ENCODE measurements at regions not wholly inside any gene's neighbourhood (a gene's known extent, or its start where the extent isn't known, plus 50 kb on each side); places are given as distances from the start of the nearest gene placed in this dataset.

DNA sequence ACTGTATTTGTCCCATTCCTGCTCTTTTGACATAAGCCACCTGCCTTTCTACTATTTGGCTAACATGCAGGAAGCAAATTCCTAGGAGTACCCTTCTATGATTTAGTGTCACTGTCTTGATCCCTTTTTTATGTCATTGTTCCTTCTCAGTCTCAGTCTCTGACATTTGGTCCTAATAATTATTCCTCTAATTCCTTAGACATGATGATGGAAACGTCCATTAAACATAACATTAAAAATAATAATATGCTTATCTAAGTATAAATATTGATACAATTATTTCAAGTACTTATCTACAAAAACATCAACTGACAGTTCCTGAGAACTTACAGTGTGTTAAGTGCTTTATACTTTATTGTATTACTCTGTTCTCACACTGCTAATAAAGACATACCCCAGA lies 857.0 kb upstream of the LCORL start:
- Histone ChIP-seq H2BK120ac (ENCODE audit: low read depth, low read length, poor library complexity, severe bottlenecking) (no peak overlapping the region), H3K79me1 (ENCODE audit: insufficient read depth, low read depth, low read length, poor library complexity, severe bottlenecking) (no peaks in the 10 kb centered on the region), H4K5ac (ENCODE audit: insufficient read length, low read depth, low read length) (no peak overlapping the region), H3K56ac (ENCODE audit: insufficient read length, low read depth, low read length) (no peak overlapping the region), H3K27me3 (ENCODE audit: insufficient read depth, low read length) (no peaks in the 10 kb centered on the region), H3K79me2 (ENCODE audit: insufficient read depth, low read length) (no peaks in the 10 kb centered on the region), H2AK5ac (ENCODE audit: insufficient read length, low read length) (no peak overlapping the region), H2BK15ac (ENCODE audit: low read depth, low read length) (no peak overlapping the region), H3K18ac (ENCODE audit: insufficient read length, low read depth, low read length) (no peak overlapping the region), H3K4me2 (ENCODE audit: insufficient read depth, insufficient read length, low read length) (no peak overlapping the region), H2BK20ac (ENCODE audit: low read depth, low read length, poor library complexity, severe bottlenecking) (no peak overlapping the region), H3K9ac (ENCODE audit: extremely low read depth, insufficient read length, low read length) (no peak overlapping the region), H3K23me2 (ENCODE audit: insufficient read length, low read depth, low read length, poor library complexity, severe bottlenecking) (no peaks in the 10 kb centered on the region), H2BK12ac (ENCODE audit: insufficient read length, low read depth, low read length) (no peak overlapping the region), H3K4ac (ENCODE audit: low read depth, low read length) (no peak overlapping the region), H2BK5ac (ENCODE audit: insufficient read length, low read length) (no peak overlapping the region), H2AFZ (ENCODE audit: low read length) (no peak overlapping the region), H3K4me1 (ENCODE audit: insufficient read depth, low read length) (no peaks in the 10 kb centered on the region), H3K9me3 (ENCODE audit: control insufficient read depth, low read depth, low read length) (no peaks in the 10 kb centered on the region), H3K23ac (ENCODE audit: insufficient read length, low read depth, low read length) (no peak overlapping the region), H4K20me1 (ENCODE audit: control insufficient read depth, insufficient read depth, insufficient read length) (no peaks in the 10 kb centered on the region), H3T11ph (ENCODE audit: low read length) (no peak overlapping the region), H3K27ac (ENCODE audit: insufficient read length, low read depth, low read length) (no peak overlapping the region), H3K14ac (ENCODE audit: insufficient read depth, low read length) (no peak overlapping the region), H4K8ac (replicated peaks; ENCODE audit: insufficient read length, low read depth, low read length) (no peak overlapping the region), H4K91ac (ENCODE audit: insufficient read length, low read depth, low read length) (no peak overlapping the region)
- Mint-ChIP-seq H3K4me1 (peaks cover 6 to 8% of the 10 kb centered on the region in 2 experiments; a peak in 3 of 4 replicates), H3K27me3 (ENCODE audit: low read depth) (no peaks in the 10 kb centered on the region), H3K4me3 (no peak overlapping the region), H3K27ac (no peak overlapping the region), H3K36me3 (ENCODE audit: insufficient read depth in 1 of 3, low read depth in 3 of 3) (peaks cover 0 to 12% (median 10%) of the 10 kb centered on the region in 3 experiments; a peak in 5 of 7 replicates), H3K9me3 (peaks cover 9 to 22% of the 10 kb centered on the region in 2 experiments)
- TF ChIP-seq, protein P1, sequence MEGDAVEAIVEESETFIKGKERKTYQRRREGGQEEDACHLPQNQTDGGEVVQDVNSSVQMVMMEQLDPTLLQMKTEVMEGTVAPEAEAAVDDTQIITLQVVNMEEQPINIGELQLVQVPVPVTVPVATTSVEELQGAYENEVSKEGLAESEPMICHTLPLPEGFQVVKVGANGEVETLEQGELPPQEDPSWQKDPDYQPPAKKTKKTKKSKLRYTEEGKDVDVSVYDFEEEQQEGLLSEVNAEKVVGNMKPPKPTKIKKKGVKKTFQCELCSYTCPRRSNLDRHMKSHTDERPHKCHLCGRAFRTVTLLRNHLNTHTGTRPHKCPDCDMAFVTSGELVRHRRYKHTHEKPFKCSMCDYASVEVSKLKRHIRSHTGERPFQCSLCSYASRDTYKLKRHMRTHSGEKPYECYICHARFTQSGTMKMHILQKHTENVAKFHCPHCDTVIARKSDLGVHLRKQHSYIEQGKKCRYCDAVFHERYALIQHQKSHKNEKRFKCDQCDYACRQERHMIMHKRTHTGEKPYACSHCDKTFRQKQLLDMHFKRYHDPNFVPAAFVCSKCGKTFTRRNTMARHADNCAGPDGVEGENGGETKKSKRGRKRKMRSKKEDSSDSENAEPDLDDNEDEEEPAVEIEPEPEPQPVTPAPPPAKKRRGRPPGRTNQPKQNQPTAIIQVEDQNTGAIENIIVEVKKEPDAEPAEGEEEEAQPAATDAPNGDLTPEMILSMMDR (conservative IDR thresholded peaks at IDR 0.05): no peak
- DNase-seq: no peak
- WGBS (ENCODE audit: extremely low coverage, insufficient read length, low lambda C conversion rate): no CpG with 5 or more reads among the region's 1 CpG
